ENCODE measurements at regions not wholly inside any gene's neighbourhood (a gene's known extent, or its start where the extent isn't known, plus 50 kb on each side); places are given as distances from the start of the nearest gene placed in this dataset.
"Not testable (repeated sequence)": the region's sequence is repeated elsewhere in the genome, so short reads cannot be mapped to it uniquely, and the experiment has no call there.

GRCh38 chr10:10055656-10056442 is 961.8 kb upstream of the CELF2 start:
- no peaks in the 10 kb centered on the region for H3K4me1 Mint-ChIP-seq
- no peaks in the 10 kb centered on the region for H3K36me3 Mint-ChIP-seq
- DNase-seq (no peak), ATAC-seq (no peak)
- peaks cover 2 to 4% of the 10 kb centered on the region in 2 donors for H3K9me3 Mint-ChIP-seq
- H3K4me3 Mint-ChIP-seq, result no peak overlapping the region
- H3K9me3 ChIP-seq (ENCODE audit: control insufficient read depth, insufficient read depth, low read length), result no peaks in the 10 kb centered on the region
- WGBS (ENCODE audit: insufficient coverage), result 91% methylated on average over 3 of the region's 4 CpGs
- intact Hi-C loops (cut with micrococcal nuclease), result no loop called here
- H3K27ac ChIP-seq (ENCODE audit: low read length), result no peak overlapping the region
- H3K4me3 ChIP-seq (ENCODE audit: low read length), result no peak overlapping the region
- no peaks in the 10 kb centered on the region for H3K4me1 ChIP-seq (ENCODE audit: control insufficient read depth, insufficient read depth, low read length)
- no peak for TF ChIP-seq CTCF (IDR thresholded peaks at IDR 0.05)
- H3K27me3 Mint-ChIP-seq (ENCODE audit: low read depth in 2 of 2), result no peaks in the 10 kb centered on the region
- H3K36me3 ChIP-seq (ENCODE audit: control insufficient read depth, insufficient read depth, low read length), result no peaks in the 10 kb centered on the region
- H3K27me3 ChIP-seq (ENCODE audit: control insufficient read depth, insufficient read depth, low read length), result no peaks in the 10 kb centered on the region
- H3K27ac Mint-ChIP-seq, result no peak overlapping the region

- intact Hi-C loops (cut with micrococcal nuclease), result no loop called here
- no peak for ATAC-seq
- H3K27me3 ChIP-seq (ENCODE audit: control insufficient read depth, insufficient read depth, low read length), result no peaks in the 10 kb centered on the region
- no peaks in the 10 kb centered on the region for H3K9me3 ChIP-seq (ENCODE audit: control insufficient read depth, insufficient read depth, low read length)
- no peak overlapping the region for H3K4me3 Mint-ChIP-seq
- H3K36me3 Mint-ChIP-seq, result no peaks in the 10 kb centered on the region
- no peak for TF ChIP-seq CTCF (IDR thresholded peaks at IDR 0.05)
- 57% methylated on average over 5 of the region's 5 CpGs for WGBS (ENCODE audit: insufficient coverage)
- no peak overlapping the region for H3K27ac ChIP-seq (ENCODE audit: low read length)
- H3K27ac Mint-ChIP-seq, result no peak overlapping the region
- no peak for DNase-seq
- no peaks in the 10 kb centered on the region for H3K4me1 ChIP-seq (ENCODE audit: control insufficient read depth, insufficient read depth, low read length)
- no peaks in the 10 kb centered on the region for H3K27me3 Mint-ChIP-seq (ENCODE audit: low read depth in 2 of 2)
- no peaks in the 10 kb centered on the region for H3K36me3 ChIP-seq (ENCODE audit: control insufficient read depth, insufficient read depth, low read length)
- H3K4me3 ChIP-seq (ENCODE audit: low read length), result no peak overlapping the region
- no peaks in the 10 kb centered on the region for H3K4me1 Mint-ChIP-seq
- peaks cover 2 to 6% of the 10 kb centered on the region in 2 donors for H3K9me3 Mint-ChIP-seq
These were observed 960.7 kb upstream of the CELF2 start for GRCh38 chr10:10056961-10057360.

- Histone ChIP-seq H3K4me3 (ENCODE audit: low read length) (no peak overlapping the region), H3K9me3 (ENCODE audit: control insufficient read depth, insufficient read depth, low read length) (peaks cover 3% of the 10 kb centered on the region), H3K4me1 (ENCODE audit: control insufficient read depth, insufficient read depth, low read length) (no peaks in the 10 kb centered on the region), H3K27me3 (ENCODE audit: control insufficient read depth, insufficient read depth, low read length) (no peaks in the 10 kb centered on the region), H3K27ac (ENCODE audit: low read length) (no peak overlapping the region), H3K36me3 (ENCODE audit: control insufficient read depth, insufficient read depth, low read length) (no peaks in the 10 kb centered on the region)
- no peaks in the 10 kb centered on the region for H3K36me3 Mint-ChIP-seq
- no peaks in the 10 kb centered on the region for H3K27me3 Mint-ChIP-seq (ENCODE audit: low read depth in 2 of 2)
- no peaks in the 10 kb centered on the region for H3K4me1 Mint-ChIP-seq
- no peak for TF ChIP-seq CTCF (IDR thresholded peaks at IDR 0.05)
- intact Hi-C loops (cut with micrococcal nuclease), result no loop called here
- no peak overlapping the region for H3K27ac Mint-ChIP-seq
- no peak for DNase-seq
- H3K9me3 Mint-ChIP-seq, result no peaks in the 10 kb centered on the region
- H3K4me3 Mint-ChIP-seq, result no peak overlapping the region
- ATAC-seq, result no peak
These were observed 950.0 kb upstream of the CELF2 start for GRCh38 chr10:10067644-10068043.

GRCh38 chr10:10074847-10075246 is 942.8 kb upstream of the CELF2 start:
- H3K4me3 Mint-ChIP-seq, result not testable (repeated sequence)
- 90% methylated on average over 8 of the region's 9 CpGs for WGBS (ENCODE audit: insufficient coverage)

More at GRCh38 chr10:10074847-10075246, 942.8 kb upstream of the CELF2 start:
- H3K4me3 ChIP-seq (ENCODE audit: low read length); H3K36me3 Mint-ChIP-seq; H3K36me3 ChIP-seq (ENCODE audit: control insufficient read depth, insufficient read depth, low read length); H3K27me3 Mint-ChIP-seq (ENCODE audit: low read depth in 2 of 2); H3K4me1 Mint-ChIP-seq; ATAC-seq; H3K9me3 Mint-ChIP-seq; intact Hi-C loops (cut with micrococcal nuclease); H3K4me1 ChIP-seq (ENCODE audit: control insufficient read depth, insufficient read depth, low read length); DNase-seq; H3K27me3 ChIP-seq (ENCODE audit: control insufficient read depth, insufficient read depth, low read length); H3K9me3 ChIP-seq (ENCODE audit: control insufficient read depth, insufficient read depth, low read length); H3K27ac ChIP-seq (ENCODE audit: low read length); H3K27ac Mint-ChIP-seq: not testable (repeated sequence)
